Eye (tissue), 1 donor: ENCODE measurements at regions not wholly inside any gene's neighbourhood (a gene's known extent, or its start where the extent isn't known, plus 50 kb on each side); places are given as distances from the start of the nearest gene placed in this dataset.
"Not testable (repeated sequence)": the region's sequence is repeated elsewhere in the genome, so short reads cannot be mapped to it uniquely, and the experiment has no call there.

Experiments used
- DNase-seq: peaks from one replicate; pipeline ENCODE4 v3.0.0-alpha.2; 2015

DNA sequence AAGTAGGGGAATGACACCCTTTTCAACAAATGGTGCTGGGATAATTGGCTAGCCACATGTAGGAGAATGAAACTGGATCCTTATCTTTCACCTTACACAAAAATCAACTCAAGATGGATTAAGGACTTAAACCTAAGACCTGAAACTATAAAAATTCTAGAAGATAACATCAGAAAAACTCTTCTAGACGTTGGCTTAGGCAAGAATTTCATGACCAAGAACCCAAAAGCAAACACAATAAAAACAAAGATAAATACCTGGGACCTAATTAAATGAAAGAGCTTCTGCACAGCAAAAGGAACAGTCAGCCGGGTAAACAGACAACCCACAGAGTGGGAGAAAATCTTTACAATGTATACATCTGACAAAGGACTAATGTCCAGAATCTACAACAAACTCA is 345.5 kb downstream of the GPD2 start:
- not testable (repeated sequence) for DNase-seq

- DNase-seq: peak; percentile 59
Observed at GRCh38 chr2:156784020-156784701, 348.0 kb downstream of the GPD2 start.

DNA sequence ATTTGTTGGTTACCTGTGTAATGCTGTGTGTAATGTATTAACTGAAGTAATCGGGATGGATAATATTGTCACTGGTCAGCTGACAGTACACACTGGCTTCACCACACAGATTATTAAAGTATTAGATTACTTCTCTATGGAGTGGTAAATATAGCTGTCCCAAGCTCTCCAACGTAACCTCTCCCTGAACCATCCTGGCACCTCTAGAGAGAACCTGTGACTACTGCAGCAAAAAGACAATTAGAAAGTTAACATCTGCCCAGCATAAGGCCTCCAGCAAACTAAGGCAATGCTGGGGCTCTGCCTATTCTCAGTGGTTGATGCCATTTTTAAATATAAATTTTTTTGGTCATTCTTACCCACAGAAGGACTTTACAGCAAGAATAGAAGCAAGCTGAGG is 351.3 kb downstream of the GPD2 start:
- DNase-seq: no peak

DNA sequence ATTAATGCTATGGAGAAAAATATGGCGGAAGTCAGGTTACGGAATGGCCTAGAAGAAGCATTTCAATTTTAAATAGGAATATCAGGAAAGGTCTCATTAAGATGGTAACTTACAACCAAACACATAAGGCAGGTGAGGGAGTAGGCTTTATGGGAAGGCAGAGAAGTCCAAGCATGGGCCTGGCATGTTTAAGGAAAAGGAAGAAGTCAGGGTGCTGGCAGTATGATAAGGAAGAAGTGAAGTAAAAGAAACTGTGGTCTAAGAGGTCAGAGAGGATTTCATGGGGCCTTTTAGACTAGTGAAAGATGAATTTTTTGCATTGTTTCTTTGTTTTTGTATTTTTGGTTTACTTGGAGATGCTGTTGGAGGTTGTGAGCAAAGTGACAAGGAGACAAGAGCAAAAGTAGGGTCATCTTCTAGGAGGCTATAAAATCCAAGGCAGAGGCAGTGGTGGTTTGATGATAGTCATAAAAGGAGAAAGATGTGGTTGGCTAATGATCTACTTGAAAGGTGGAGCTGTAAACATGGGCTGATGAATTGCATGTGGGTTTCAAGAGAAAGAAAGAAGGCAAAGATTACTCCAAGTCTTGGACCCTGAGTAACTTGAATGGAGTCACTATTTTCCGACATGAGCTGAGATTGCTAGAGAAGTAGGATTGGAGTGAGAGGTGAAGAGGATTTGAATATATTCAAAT is 354.3 kb downstream of the GPD2 start:
- DNase-seq: no peak

GRCh38 chr2:156792242-156792840 is 356.2 kb downstream of the GPD2 start:
- no peak for DNase-seq

DNA sequence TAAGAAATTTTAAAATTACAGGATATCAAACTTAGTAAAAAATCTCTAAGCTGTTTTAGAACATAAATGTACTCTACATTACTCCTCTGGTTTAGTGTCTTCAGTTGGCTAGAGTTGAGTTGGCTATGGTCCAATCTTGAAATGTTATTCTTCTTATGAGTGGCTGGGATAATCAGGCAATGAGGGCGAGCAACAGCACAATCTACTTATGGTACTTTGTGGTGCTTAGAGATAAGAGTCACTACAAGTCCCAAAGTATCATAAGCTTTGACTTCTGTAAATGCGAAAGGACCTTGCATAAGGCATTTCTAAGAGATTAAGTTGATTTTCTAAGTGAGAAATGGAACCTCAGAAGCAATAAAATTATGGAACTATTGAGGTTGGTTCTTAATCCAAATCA is 361.7 kb downstream of the GPD2 start:
- DNase-seq: no peak

DNA sequence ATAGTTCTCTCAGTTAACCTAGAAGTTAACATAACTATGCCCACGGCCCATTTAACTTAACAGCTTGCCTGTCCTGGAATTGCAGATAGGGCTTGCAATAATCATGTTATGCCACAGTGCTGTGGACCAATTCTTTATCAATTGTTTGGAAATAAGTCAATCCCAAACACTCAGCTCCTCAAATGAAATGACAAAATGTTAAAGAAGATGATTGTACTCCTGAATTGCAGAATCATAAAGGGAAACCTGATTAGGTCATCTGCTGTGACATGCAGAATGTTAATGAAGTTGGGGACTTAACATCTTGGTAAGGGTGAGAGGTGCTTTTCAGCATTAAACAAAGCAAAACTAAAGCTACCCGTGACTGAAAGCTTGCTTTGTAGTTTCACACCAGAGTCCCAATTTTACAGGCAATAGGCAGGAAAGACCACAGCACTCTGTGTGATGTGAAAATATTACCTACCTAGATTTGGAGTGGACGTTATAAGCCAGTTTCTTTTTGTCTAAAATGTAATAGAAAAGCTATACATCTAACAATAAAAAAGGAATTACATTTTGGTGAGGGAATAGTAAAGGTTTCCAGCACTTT is 364.0 kb downstream of the GPD2 start:
- peak; percentile 36 for DNase-seq

- peak; percentile 22 for DNase-seq
Observed at GRCh38 chr2:156800781-156801361, 364.7 kb downstream of the GPD2 start.

GRCh38 chr2:156803243-156803642 is 367.1 kb downstream of the GPD2 start:
- no peak for DNase-seq

- DNase-seq: no peak
Observed at GRCh38 chr2:156803967-156804366, 367.8 kb downstream of the GPD2 start.

GRCh38 chr2:156810094-156810493 is 373.9 kb downstream of the GPD2 start:
- no peak for DNase-seq

DNA sequence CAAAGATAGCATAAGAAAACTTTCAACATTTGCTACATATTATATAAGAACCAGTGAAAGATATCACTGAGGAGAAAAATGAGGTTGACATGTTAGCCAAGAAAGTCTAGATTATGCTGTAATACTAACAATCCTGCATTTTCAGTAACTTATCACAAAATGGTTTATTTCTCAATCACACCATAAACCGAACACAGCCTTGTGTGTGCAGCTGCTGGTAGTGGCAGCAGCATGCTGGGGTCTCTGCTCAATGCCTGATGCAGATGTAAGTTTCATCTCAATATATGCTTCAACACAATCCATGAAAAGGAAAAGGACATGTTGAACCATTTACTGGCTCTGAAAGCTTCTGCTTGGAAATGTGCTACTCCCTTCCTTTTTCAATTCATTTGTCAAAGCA is 376.3 kb downstream of the GPD2 start:
- DNase-seq: no peak

DNA sequence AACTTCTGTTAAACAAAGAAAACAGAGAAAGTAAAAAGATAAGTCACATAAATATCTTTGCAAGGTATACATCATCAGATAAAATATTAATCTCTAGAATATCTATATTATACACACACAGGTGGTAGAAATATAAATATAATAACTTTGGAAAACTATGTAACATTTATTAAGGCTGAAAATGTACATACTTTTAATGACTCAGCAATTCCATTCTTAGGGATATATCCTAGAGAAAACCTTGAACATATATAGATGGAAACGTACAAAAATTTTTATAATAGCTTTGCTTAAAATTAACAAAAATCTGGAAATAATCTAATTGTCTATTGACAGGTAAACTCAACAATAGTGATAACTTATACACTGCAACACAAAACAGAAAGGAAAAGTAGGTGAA is 381.3 kb downstream of the GPD2 start:
- no peak for DNase-seq

- DNase-seq: no peak
Observed at GRCh38 chr2:156818221-156818620, 382.0 kb downstream of the GPD2 start.

DNA sequence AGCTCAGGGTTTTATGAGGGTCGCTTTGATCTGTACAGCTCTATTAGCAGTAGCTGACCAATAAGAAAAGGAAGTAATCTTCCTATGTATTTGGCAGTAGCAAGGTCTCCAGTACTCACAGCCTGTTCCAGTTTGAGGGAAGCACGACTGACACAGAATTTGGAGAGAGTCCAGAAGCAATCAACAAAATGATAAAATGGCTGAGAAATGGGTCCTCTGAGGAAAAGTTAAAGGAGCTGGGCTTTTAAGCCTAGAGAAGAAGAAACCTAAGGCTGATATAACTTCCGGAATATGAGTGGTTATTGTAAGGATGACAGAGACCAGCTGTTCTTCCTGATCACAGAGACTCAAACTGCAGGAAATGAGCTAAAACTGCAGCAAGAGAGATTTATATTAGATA is 382.8 kb downstream of the GPD2 start:
- no peak for DNase-seq

DNA sequence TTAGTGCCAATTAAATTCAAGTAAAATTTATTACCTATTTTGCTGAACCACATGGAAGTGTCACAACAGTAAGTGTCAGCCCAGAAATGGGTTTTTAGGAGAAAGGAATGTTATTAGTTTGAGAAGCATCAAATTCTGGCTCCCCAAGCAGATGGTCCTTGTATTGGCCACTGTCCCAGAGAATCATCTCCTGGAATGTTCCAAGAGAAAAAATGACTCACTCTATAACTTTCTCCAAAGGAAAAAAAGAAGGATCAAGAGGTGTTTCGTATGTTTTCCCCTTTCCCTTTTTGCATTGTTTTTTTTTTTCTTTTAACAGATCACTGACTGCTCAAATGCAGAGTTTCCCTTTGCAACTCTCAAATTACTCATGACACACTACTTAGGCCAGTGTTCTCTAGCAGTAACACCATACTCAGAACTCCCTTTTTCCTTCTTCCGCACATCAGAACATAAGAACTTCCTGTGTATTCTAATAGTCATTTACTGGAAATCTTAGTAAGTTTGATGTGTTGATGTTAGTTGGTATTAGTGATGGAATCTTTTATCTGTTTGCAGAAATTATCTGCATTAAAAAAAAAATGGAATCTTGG is 390.3 kb downstream of the GPD2 start:
- peak; percentile 19 for DNase-seq

- DNase-seq: no peak
Observed at GRCh38 chr2:156834431-156834830, 398.3 kb downstream of the GPD2 start.

DNA sequence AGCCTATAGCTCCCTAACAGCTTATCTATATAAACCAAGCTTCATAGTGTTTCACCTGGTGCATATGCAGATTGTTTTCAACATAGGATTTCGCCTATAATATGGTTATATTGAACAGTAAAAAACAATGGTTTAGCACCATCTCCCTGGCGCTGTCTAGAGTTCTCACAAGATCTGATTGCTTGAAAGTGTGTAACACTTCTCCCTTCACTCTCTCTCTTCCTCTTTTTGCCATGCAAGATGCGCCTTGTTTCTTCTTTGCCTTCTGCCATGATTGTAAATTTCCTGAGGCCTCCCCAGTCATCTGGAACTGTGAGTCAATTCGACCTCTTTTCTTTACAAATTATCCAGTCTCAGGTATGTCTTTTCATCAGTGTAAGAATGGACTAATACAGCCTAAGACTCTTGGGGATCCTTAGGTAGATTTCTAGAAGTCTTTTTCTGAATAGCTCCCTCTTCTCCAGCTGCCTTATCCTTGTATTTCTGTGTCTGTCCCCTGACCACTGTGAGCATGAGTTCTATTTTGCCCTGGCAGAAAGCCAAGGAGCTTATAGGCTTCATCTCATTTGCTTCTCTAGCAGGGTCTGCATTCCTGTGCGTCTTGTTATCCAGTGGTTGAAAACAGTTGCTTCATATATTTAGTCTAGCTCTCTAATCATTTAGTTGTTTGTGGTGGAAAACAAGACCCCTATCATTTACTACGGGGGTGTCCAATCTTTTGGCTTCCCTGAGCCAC is 401.6 kb downstream of the GPD2 start:
- DNase-seq: peak; percentile 12

GRCh38 chr2:156841321-156841720 is 405.1 kb downstream of the GPD2 start:
- no peak for DNase-seq

DNA sequence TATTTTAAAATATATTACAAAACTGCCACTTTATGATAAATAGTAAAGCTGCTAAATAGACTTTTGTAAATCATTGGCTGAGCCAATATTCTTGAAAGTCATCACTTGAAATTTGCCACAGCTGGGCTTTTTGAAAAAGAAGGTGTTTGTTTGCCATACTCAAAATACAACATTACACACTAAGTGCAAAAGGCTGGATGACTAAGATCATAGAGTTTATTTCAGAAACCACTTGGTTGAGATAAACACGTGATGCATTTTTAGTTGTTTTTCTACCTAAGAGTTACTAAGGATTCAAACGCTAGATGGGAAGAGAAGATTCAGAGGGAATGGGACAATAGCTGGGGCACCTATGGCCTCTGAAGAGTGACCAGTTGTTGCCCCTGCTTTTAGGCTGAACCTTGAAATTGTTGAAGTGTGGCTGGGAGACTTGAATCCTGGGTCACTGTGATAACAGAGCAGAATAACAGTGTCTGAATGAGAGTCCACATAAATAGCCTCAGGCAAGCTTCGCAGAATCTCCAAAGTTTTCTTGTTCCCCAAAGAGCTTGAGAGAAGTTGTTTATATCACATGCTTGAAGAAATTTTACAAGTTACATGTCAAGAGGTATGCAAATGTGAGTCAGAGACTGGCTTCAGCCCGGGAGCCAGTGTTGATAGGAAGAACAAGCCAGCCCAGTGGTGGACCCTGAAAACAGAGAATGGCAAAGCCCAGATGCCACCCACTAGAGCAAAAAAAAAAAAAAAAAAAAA is 409.8 kb downstream of the GPD2 start:
- no peak for DNase-seq

DNA sequence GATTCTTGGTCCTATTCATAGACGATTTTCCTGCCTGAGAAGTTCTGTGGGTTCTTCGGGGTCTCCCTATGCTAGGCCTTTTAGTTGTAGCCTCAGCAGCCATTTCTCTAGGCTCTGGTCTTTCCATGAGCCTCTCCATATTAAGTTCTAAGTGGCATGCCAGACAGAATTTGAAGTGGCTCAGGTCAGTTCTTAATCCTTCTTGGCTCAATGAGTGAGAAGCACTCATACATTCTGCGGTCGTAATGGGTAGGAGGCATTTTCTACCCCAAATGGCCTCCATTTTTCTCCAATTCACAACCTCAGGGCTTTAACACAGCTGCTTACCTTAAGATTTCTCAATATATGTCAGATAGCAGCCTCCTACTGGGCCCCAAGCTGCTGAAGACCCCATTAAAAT is 405.3 kb upstream of the GALNT5 start:
- no peak for DNase-seq

GRCh38 chr2:156852681-156853080 is 404.8 kb upstream of the GALNT5 start:
- DNase-seq: no peak
